GM19468 (cell line): ENCODE measurements at regions not wholly inside any gene's neighbourhood (a gene's known extent, or its start where the extent isn't known, plus 50 kb on each side); places are given as distances from the start of the nearest gene placed in this dataset.
"Not testable (repeated sequence)": the region's sequence is repeated elsewhere in the genome, so short reads cannot be mapped to it uniquely, and the experiment has no call there.

Experiments used
- ATAC-seq: cut with Tn5 transposase; IDR thresholded peaks from one replicate; pipeline ENCODE4 v1.9.1; 2021; ENCODE audit warnings: mild to moderate bottlenecking, moderate library complexity, moderate number of reproducible peaks; ENCODE audit not compliant: unreplicated experiment; ENCODE audit errors: extremely low read depth

DNA sequence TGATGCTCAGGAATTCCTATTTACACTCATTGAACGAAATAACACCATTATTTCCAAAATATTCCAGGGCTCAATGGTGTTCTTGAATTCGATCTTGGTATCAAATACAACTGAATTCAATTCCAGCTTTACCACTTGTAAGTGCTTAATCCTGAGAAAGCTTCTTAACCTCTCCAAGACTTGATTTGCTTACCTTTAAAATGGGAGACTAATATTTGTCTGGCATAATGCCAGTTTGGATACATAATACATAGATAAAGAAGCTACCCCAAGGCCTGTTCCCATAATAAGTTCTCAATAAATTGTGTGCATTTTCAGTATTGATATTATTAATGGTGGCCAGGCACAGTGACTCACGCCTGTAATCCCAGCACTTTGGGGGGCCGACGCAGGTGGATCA is 368.9 kb upstream of the MAF start:
- ATAC-seq: no peak

DNA sequence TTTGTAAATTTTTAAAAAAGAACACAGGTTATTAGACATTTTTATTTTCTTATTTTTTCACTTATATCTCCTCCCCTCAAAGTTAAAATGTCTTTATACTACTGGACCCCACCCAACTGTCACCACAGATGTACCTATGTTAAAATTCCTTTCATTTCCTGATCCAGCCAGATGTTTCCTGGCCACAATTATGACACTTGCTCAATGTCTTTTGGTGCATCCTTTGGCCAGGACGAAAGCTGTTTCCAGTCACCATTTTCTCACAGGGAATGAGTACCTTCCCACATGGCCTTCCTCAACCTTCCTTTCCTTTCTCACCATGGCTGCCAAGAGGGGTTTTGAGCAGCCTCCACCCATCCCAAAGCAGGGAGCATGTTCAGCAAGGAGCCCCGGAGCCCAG is 365.7 kb upstream of the MAF start:
- no peak for ATAC-seq

DNA sequence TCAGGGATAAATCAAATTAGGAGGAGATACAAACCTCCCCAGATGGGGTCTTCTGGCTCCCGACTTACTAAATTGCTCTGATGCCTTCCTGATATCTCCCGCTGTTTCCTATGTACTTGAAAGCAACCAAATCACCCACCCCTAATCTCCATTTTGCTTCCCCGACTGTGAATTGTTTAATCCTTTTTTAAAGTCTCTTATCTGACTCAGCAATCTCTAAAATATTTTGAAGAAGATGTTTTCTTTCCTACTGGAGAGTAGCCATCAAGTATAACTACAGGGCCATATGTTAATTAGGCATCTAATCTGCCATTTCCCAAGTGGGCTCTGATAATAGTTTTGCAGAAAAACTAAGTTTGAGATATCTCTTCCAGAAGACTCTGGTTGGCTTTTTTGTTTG is 365.2 kb upstream of the MAF start:
- no peak for ATAC-seq

DNA sequence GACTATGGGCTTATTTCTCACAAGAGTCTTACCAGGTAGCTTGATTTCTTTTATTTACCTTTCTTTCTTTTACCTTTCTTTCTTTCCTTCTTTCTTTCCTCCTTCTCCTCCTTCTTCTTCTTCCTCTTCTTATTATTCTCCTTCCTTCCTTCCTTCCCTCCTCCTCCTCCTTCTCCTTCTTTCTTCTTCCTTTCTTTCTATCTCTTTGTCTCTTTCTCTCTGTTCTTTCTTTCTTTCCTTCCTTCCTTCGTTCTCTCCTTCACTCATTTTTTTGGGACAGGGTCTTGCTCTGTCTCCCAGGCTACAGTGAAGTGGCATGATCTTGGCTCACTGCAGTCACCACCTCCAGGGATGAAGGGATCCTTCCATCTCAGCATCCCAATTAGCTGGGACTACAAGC is 363.6 kb upstream of the MAF start:
- ATAC-seq: no peak

DNA sequence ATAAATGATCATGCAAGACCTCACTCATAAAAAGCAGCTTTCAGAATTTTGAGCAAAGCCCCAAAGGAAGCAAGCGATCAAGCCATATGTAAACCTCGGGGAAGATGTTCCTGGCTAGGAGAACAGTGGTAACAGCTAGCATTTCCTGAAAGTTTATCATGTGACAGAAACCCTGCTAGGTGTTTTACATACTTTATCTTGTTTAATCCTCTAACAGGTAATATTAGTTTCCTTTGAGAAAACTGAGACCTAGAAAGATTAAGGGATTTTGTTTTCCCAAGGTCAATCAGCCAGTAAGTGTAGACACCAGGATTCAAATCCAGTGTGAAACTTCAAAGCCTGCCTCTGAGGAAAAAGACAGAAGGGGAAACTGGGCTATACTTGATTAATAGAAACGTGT is 362.4 kb upstream of the MAF start:
- ATAC-seq: no peak

DNA sequence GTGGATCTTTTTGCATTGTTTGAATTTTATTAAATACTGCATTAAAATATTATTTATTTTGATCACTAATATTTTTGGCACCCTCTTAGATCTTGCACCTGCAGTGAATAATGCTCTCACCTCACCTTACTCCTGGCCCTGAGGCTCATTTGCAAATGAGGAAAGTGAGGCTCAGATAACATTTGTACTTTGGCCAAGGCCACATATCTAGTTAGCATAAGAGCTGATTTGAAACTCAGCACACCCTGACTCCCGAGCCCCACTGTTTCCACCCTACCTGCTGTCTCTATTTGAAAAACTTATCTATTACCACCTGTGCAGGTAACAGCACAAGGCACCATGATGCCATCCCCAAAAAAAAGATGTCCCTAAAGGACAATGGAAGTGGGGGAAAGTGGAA is 358.7 kb upstream of the MAF start:
- no peak for ATAC-seq

DNA sequence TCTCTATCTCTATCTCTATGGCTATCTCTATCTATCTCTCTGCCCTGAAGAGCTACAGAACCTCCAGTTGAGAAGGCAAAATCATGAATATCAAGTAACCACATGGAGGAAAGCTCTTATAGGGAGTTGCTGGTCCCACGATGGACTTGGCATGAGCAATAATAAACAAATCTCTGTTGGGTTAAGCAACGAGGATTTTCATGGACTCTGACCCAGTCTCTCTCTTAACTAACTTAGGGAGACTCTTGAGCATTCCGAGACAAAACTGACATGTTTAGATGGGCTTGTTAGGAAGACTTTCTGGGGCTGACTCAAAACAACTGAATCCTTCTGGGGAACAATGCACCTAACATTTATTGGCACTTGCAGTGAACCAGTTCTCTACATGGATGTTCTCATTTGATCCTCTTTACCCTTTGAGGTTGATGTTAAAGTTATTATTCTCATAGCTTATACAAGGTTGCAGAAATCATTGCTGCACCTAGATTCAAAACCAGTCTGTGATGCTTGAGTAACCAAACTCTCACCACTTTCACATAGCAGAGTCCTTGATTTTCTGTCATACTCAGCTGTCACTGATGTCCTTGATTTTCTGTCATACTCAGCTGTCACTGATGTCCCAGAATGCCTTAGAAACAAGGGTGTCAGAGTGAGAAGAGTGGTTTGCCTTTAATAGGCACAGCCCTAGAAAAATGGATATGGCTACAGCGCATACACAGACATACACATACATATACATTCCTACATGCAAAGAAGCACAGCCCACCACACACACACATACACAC is 354.6 kb upstream of the MAF start:
- ATAC-seq: no peak

DNA sequence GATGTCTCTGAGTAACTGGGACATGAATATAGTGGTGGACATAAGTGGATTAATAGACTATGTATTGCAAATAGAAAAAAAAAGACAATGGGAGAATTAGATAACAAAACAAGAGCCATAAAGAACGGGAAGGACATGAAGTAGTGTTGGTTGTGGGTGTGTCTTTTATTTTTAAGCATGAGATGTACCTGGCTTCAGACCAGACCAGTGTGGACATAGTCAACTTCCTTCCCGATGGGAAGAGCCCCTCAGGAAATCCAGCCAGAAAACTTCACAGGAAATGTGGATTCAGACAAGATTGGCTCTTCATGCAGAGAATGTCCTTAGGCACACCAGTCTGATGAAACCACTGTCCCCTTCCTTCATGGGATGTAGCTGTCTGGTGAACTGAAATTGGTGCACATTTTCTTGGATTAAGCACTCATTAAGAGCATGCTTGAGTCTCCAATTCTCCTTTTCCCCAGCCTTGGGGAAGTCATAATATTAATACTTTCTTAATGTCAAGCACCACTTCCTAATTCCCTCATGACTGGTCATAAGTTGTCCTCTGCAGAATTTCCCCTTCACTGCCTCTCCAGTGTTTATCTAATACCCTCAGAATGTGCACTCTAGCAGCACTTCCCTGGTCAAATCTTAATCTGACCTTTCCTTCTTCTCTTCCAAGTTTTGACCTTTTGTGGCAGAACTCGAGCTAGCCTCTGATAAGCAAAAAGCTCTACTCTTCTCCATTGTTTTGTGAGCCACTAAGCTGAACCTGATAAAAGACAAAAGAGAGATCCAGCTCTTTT is 350.6 kb upstream of the MAF start:
- ATAC-seq: no peak

DNA sequence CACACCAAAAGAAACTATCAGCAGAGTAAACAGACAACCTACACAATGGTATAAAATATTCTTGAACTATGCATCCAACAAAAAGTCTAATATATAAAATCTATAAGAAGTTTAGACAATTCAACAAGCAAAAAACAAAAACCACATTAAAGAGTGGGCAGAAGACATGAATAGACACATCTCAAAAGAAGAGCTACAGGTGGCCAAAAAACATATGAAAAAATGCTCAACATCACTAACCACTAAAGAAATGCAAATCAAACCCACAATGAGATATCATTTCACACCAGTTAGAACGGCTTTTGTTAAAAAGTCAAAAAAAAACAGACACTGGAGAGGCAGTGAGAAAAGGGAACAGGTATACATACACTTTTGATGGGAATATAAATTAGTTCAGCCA is 348.9 kb upstream of the MAF start:
- ATAC-seq: no peak

DNA sequence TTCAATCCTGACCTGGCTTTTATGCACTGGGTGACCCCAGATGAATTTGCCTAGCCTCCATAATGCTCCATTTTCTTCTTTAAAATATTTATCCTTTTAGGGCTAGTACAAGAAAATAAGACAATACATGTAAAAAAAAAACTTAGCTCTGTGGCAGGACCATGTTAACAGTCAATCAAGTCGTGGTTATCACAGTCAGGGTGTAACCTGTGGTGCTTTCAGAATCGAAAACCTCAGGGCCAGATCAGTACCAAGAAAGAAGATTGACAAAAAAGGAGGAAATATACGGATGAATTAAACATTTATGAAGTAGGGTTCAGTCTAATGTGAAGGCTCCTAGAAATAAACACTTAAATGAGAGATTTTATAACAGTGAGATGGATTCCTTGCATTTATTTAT is 347.2 kb upstream of the MAF start:
- ATAC-seq: no peak

DNA sequence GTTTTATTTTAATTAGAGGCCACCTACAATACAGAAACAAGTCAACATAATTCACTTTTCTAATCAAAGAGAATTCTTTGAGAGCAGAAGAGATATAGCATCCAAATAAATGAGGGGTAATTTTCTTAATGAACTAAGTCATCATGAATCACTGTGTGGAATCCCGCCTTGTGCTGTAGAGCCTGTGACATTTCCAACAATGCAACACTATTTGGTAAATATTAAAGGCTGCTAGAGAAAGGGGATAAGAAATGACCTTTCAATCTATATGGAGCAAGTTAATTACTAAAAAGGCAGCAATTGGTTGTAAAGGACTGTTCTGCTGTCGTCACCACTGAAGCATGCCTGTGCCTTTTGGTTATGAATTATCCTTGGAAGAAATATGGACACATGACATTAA is 345.7 kb upstream of the MAF start:
- ATAC-seq: no peak

DNA sequence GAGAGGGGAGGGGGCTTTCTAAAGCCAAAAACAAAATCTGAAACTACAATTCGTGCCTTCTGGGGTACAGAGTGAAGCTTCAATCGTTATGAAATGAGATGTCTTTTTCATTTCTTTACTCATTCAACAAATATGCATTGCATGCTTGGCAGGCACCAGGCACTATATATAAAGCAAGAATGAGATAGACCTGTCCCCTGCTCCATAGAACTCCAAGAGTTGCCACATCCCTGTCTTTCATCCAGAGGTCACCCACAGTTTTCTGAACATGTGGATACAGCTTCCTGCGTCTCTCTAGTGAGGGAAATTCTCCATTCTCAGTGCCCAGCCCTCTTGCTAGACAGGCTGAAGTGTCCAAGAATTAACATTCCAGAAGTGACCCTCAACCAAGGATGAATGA is 343.2 kb upstream of the MAF start:
- ATAC-seq: no peak

DNA sequence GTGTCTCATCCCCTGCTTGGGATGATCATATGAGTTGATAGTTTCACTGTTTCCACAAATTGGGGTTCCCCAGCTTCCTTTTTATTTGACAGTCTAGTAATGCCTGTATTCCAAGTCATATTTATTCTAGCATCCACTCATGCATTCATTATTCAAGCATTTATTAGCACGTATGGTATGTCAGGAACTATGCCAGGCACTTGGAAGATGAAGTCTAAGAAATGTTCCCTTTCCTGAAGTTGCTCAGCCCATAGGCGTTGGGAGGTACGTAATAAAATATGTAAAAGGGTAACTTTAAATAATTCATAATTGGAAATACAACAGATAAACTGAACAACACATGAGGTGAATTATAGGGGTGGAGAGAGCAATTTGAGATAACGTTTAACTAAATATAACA is 338.0 kb upstream of the MAF start:
- ATAC-seq: no peak

DNA sequence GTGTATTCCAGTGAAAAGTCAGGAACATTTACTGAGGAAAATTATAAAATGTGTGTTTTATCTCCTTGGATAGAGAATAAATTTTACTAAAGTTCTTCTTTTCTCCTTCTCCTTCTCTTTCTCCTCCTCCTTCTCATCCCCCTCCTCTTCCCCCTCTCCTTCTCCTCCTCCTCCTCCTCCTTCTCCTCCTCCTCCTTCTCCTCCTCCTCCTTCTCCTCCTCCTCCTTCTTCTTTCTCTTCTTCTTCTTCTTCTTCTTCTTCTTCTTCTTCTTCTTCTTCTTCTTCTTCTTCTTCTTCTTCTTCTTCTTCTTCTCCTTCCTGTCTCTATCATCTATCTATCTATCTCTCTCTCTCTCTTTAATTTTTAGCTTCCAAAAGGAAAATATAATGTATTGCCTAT is 337.1 kb upstream of the MAF start:
- ATAC-seq: not testable (repeated sequence)

DNA sequence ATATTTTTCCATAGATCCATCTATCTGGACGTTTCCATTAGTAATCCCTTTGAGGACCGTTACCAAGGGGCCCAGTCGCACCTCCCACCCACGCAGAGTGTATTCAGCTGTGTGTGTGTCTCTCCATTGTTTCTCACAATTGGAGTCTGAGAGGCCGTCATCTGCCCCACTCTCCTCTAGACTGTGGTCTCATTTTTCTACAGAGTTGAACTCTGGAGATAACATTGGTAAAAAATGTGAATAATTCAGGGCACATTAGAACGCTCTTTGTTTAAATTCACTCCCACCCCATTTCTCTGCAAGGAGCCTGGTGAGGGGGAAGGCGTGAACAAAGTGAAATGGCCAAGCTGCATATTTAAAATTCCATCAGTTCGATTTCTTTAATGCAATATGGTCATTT is 333.1 kb upstream of the MAF start:
- ATAC-seq: no peak

DNA sequence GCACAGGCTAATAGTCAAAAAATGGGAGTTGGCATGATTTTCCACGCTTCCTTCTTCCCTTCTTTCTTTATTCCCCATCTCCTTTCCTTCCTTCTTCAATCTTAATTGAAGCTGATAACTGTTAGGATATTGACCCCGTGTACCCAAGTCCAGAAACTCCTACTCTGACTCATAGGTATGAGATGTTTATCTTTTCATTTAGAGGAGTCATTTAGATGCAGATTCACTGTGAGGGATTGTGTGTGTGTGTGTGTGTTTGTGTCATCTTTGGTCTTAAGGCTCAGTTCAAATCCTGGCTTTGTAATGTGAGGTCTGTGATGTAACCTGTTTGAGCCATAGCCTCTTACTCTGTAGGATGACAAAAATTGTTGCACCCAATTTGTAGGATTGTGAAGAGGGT is 332.0 kb upstream of the MAF start:
- ATAC-seq: no peak

DNA sequence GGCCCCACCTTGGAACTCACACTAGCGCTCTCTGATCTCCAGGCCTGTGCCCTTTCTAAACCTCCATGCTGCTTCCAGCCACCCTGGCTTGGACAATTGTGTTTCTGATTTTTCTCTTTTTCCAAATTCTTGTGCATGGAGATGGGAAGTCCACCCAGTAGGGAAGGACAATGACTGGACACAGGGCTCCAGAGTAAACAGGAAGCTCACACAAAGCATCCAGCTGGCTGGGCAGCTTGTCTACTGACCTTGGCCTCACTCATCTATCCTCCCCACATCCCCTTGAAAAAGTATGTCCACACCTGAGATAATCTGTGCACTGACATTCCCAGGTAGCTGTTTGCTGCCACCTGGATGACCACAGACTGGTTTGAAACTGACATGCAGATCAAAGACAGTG is 331.2 kb upstream of the MAF start:
- ATAC-seq: no peak

DNA sequence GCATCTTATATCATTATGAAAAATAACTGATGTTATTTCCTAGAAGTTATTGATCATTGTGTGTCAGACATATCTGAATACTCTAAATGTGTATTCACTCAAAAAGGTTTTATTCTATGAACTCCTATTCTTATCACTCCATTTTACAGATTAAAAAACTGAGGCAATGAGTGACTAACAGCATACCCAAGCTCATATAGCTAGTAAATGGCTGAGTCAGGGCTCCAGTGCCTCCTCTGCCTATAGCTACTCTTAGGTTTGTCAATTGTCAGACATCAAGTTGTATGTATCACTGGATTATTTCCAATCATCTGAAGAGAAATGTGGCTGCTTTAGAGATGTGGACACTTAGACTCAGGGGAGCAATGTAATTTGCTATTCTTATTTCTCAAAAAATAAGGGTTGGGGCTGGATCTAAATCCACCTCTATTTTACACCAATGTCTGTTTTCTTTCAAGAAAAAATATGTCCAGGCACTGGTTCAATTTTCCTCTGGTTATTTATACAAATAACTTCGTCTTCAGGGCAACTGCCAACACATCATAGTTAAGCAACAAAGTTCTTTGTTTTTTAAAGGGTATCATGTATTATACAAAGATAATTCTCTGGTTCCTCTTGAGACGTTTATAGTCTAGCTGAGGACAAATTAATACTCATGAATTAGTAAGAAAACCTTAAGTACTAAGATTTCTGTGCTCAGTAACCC is 328.9 kb upstream of the MAF start:
- ATAC-seq: no peak

DNA sequence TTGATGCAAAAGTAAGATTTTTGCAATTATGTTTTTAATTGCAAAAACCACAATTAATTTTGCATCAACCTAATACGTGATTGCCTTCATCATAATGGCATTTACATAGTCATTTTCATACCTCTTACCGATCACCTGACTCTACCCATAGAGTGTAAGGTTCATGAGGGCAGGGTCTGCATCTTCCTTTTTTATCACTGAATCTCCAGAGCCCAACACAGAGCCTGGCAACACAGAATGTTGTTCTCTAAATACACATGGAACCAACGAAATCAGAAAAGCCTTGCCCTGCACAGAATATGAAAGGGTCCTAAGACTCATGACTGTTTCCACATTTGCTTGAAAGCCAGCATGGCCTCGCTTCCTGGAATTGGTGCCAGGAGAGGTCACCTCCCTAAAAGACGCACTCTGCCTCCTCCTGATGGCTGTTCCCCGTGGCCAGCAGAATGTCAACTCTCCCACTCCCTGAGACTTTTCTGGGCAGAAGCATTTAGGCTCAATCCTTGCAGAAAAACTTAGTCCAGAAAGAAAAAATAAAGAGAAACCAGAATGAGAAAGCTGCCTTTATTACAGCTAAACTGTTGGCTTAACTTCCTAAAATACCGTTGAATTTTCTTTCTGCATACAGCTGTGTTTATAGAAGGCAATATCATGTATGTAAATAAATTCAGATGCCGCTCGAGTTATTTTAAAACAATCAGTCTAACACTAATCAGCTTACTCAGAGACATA is 327.8 kb upstream of the MAF start:
- no peak for ATAC-seq

DNA sequence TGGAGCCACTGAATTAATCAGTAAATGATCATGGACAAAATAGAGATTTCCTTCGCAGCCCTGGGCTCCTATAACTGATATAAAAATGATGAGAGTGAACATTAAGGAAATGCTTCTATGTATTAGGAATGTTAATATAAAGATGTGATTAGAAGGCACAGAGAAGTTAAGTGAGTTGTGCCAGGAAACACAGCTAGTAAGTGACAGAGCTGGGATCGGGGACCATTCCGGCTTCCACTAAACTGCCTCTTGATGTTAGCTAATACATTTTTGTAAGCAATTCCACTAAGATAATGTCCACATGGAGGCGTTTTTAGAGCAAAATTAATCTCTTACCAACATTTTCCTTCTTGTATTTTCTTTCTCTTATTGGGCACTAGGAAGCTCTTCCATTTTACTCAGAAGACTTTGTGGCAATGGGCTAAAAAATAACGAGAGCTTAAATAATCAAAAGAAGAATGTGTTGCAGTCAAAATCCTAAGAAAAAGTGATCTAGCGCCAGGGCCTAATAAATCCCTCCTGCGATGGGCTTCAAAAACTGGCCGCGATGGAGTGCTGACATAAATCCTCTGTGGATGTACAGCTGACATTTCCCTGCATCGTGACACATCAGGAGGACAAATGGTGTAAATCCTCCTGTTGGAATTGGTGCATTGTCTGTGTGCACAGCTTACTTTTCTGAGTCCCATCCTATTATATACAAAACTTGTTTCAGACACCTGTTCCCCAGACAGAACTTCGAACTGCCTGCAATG is 326.1 kb upstream of the MAF start:
- ATAC-seq: no peak
